Cerebellar cortex (tissue), 1 donor: ENCODE measurements at regions not wholly inside any gene's neighbourhood (a gene's known extent, or its start where the extent isn't known, plus 50 kb on each side); places are given as distances from the start of the nearest gene placed in this dataset.
A peak's percentile ranks its signal among the peaks of the same experiment; 100 is the strongest.

Experiments
- DNase-seq: peaks from one replicate; pipeline ENCODE4 v3.0.0-alpha.2; 2015; ENCODE audit warnings: low spot score

- DNase-seq = peak; percentile 55
Measured at GRCh38 chr10:52883996-52884871, 111.7 kb upstream of the MBL2 start.

- DNase-seq = no peak
Measured at GRCh38 chr10:52879091-52879807, 106.7 kb upstream of the MBL2 start.

DNA sequence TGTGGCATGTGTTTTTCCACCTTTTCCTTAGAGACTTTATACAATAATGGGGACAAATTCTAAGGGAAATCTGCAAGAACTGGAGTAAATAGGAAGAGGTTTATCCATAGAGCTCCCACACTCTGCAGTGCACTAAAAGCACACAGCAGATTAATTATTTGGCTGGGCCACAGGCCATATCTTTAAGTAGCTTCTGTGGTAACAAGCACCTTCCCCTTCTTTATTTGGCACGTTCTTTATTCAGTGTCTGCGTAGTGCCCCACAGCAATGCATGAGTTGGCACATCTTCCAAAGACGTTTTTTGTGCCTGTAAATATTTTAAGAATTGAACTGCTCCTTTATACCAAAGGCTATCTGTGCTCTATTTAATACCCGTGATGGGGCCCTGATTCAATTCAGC, 104.9 kb upstream of the MBL2 start:
- DNase-seq = no peak

DNA sequence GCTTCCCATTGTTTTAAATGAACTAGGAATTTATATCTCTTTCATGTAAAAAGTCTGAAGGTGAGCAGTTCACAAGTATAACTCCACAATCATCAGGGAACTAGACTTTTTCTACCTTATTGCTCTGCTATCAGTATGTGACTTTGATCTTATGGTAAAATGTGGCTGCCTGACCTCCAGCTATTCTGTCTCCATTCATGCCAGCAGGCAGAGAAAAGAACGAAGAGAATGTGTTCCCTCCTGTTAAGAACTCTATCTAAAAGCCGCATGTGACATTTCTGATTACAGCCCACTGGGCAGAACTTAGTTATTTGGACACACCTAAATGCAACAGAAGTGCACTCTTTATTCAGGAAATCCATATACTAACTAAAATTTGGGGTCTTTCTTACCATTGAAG, 102.8 kb upstream of the MBL2 start:
- DNase-seq = no peak

GRCh38 chr10:52874581-52874980, 102.0 kb upstream of the MBL2 start:
- no peak for DNase-seq

- DNase-seq = no peak
Measured at GRCh38 chr10:52871191-52871843, 98.7 kb upstream of the MBL2 start.

GRCh38 chr10:52870562-52870961, 98.0 kb upstream of the MBL2 start:
- no peak for DNase-seq

DNA sequence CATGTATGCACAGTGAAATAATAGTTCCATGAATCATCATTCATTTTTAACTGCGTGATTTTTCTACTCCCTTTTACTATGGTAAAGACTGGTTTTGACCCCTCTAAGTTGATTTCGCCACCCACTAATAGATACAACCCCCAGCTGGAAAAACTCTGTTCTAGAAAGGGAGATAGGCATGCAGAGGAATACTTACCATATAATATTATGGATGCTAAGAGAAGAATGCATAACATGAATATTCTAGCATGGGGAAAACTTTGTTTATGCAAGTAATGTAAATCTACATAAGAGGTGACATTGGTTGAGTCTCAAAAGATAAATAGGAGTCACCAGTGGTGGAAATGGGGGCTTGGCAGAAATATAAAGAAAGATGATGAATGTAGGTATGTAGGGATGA, 97.3 kb upstream of the MBL2 start:
- no peak for DNase-seq

DNA sequence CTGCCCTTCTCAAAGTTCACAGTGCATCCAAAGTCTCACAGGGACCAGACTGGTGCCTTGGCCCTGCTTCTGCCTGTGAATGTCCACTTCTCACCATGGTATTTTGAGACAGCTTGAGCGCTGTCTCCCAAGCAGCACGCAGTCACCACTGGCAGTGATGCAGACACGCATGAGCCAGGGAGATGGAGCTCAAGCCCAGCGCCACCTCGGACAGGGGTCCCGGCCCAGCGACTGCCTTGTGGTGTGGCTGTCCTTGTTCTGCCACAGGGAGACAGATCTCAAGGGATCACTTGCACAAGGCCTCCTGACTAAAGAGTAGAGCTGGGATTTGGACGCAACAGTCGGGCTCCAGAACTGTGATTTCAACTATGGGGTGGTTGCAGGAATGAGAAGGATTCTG, 92.6 kb upstream of the MBL2 start:
- DNase-seq = no peak

DNA sequence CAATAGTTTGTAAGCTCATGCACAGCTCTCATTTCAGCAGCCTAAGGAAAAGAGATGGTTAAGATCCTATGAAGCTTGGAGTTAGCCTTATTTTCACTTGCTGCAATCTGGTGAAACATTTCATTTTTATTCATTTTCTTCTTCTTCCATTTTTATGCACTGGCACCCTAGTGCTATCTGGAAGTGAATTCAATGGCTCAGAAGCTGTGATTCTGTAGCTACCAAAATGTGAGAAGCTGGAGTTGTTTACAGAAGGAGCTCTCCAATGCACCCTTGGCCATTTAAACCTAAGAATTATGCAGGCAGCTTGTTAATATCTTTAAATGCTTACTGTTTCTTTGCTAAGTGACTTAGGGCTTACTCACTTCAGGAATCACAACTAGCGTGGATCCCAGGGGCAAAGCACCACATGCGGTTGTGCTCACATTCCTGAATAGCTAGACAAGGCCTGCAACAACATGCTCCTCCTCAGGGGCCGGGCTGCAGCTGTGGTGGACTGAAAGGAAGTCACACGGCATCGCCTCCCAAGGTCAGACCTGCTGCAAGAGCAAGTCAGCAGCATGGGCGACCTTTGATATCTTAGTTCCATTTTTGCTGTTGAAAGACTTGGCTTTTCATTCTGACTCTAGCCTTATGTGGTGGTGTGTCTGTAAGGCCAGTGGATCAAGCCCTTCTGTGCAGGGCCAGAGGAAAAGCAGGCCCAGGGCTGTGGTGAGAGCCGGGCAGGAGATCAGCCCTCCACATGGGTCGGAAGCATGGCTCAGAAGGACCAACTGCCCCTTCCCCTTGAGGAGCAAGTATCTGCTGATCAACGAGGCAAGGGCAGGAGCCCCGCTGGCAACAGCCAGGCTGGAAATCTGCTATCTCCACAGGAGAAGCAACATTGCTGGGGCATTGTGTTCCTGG, 91.9 kb upstream of the MBL2 start:
- no peak for DNase-seq

DNA sequence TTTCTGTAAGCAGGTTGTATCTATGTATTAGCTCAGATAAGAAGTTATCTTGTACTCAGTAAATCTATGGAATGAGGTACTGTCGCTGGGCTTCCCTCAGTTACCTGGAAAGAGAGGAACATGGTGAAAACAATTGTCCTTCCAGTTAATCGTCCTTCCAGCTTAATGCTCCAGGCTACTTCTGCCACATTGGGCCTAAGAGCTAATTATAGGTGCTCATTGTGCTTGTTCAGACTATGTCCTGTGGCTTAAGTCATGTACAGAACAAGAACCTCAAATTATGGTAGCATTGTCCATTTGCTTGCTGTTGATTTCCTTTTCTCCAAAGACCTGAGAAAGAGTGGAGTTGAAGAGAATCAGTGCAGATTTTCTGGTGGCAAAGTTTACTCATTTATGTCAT, 86.1 kb upstream of the MBL2 start:
- DNase-seq = no peak

DNA sequence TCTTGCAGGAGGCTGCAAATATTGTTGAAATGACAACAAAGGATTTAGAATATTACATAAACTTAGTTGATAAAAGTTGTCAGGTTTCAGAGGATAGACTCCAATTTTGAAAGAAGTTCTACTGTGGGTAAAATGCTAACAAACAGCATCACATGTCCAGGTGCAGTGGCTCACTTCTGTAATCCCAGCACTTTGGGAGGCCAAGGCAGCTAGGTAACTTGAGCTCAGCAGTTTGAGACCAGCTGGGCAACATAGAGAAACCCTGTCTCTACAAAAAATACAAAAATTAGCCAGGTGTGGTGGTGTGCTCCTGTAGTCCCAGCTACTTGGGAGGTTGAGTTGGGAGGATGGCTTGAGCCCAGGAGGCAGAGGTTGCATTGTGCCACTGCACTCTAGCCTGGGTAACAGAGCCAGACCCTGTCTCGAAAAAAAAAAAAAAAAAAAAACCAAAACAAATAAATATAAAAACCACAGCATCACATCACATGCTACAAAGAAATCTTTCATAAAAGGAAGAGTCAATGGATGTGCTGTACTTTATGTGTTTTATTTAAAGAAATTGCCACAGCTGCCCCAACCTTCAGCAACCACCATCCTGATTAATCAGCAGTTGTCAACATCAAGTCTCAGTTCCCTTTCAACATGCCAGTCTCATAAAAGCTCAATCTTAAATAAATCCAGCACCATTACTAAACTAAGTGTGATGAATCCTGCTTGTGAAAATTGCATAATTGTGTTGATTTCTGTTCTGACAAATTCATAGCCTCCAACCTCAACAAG, 83.2 kb upstream of the MBL2 start:
- DNase-seq = no peak

GRCh38 chr10:52853704-52854103, 81.1 kb upstream of the MBL2 start:
- no peak for DNase-seq

- DNase-seq = no peak
Measured at GRCh38 chr10:52836816-52837215, 64.2 kb upstream of the MBL2 start.
